IMR-90 (cell line): ENCODE measurements at regions not wholly inside any gene's neighbourhood (a gene's known extent, or its start where the extent isn't known, plus 50 kb on each side); places are given as distances from the start of the nearest gene placed in this dataset.

Experiments
- ATAC-seq: fragments of 200-7000 bp; cut with Tn5 transposase; 2 replicates; pipeline ENCODE4 v1.9.1; 2020; ENCODE audit warnings: low read depth, mild to moderate bottlenecking, moderate library complexity
- BruUV-seq: library from RNA; stranded (reverse); fragments of 400-500 nt; replicated peaks from 2 replicates; lab custom pipeline; 2021; lab: Mats Ljungman, UMichigan
- CTCF ChIA-PET: fragments of 300-600 bp; formaldehyde crosslinking; extraction: SDS; loops from one replicate; lab custom pipeline; 2021; ENCODE audit warnings: antibody characterized with exemption; lab: Yijun Ruan, JAX
- POLR2A ChIA-PET: fragments of 300-600 bp; sonication (Branson Sonifier 250); formaldehyde crosslinking; loops from one replicate; lab custom pipeline; 2022; ENCODE audit warnings: antibody characterized with exemption; ENCODE audit not compliant: unreplicated experiment; lab: Charles Lee
- DNase-seq: peaks from one replicate; pipeline ENCODE4 v3.0.0; 2013
- H2AFZ ChIP-seq: replicated peaks from 2 replicates; pipeline ENCODE3; 2013; ENCODE audit warnings: low read length, mild to moderate bottlenecking; ENCODE audit not compliant: poor library complexity
- H2AK5ac ChIP-seq: 2 replicates; pipeline ENCODE4 v1.6.1; 2013; ENCODE audit warnings: low read depth, low read length, inconsistent platforms
- H2AK9ac ChIP-seq: replicated peaks from 2 replicates; pipeline ENCODE3; 2013; ENCODE audit warnings: mild to moderate bottlenecking, low read depth, low read length, moderate library complexity; ENCODE audit not compliant: poor library complexity
- H2BK120ac ChIP-seq: 2 replicates; pipeline ENCODE4 v1.6.1; 2013; ENCODE audit warnings: low read depth, low read length, inconsistent platforms
- H2BK15ac ChIP-seq: 3 replicates; pipeline ENCODE4 v1.6.1; 2013; ENCODE audit warnings: low read depth, low read length, inconsistent platforms
- H2BK20ac ChIP-seq: 2 replicates; pipeline ENCODE4 v1.6.1; 2013; ENCODE audit warnings: low read depth, mild to moderate bottlenecking, inconsistent platforms, low read length, moderate library complexity
- H2BK5ac ChIP-seq: 2 replicates; pipeline ENCODE4 v1.6.1; 2013; ENCODE audit warnings: mild to moderate bottlenecking, low read depth, low read length, inconsistent platforms; ENCODE audit not compliant: poor library complexity, severe bottlenecking
- H3K14ac ChIP-seq: replicated peaks from 2 replicates; pipeline ENCODE4 v1.6.1; 2013; ENCODE audit warnings: low read depth, low read length, inconsistent platforms
- H3K18ac ChIP-seq: 2 replicates; pipeline ENCODE4 v1.6.1; 2013; ENCODE audit warnings: low read depth, low read length, control low read depth
- H3K23ac ChIP-seq: 2 replicates; pipeline ENCODE4 v1.6.1; 2013; ENCODE audit warnings: low read depth, low read length, inconsistent platforms
- H3K27ac ChIP-seq: 2 replicates; pipeline ENCODE4 v1.5.1; 2013; ENCODE audit warnings: mild to moderate bottlenecking, control low read depth, low read length; ENCODE audit not compliant: insufficient read depth
- H3K27me3 ChIP-seq: 2 replicates; pipeline ENCODE4 v1.6.1; 2013; ENCODE audit warnings: low read length; ENCODE audit not compliant: control insufficient read depth, insufficient read depth
- H3K36me3 ChIP-seq: 2 replicates; pipeline ENCODE4 v1.6.1; 2013; ENCODE audit warnings: low read length, mixed read lengths; ENCODE audit not compliant: control insufficient read depth, insufficient read depth
- H3K4ac ChIP-seq: 2 replicates; pipeline ENCODE4 v1.6.1; 2013; ENCODE audit warnings: low read depth, low read length, inconsistent platforms
- H3K4me1 ChIP-seq: 2 replicates; pipeline ENCODE4 v1.6.1; 2013; ENCODE audit warnings: low read length, mixed read lengths; ENCODE audit not compliant: control insufficient read depth, insufficient read depth
- H3K4me2 ChIP-seq: 2 replicates; pipeline ENCODE4 v1.6.1; 2013; ENCODE audit warnings: low read depth, mild to moderate bottlenecking, control low read depth, low read length, moderate library complexity
- H3K4me3 ChIP-seq: 2 replicates; pipeline ENCODE4 v1.5.1; 2013; ENCODE audit warnings: low read depth, mild to moderate bottlenecking, control low read depth, low read length, moderate library complexity; ENCODE audit not compliant: insufficient read depth
- H3K56ac ChIP-seq: 2 replicates; pipeline ENCODE4 v1.6.1; 2013; ENCODE audit warnings: low read length, inconsistent platforms; ENCODE audit not compliant: insufficient read depth; ENCODE audit errors: extremely low read depth
- H3K79me1 ChIP-seq, 2 experiments: 2 replicates each; pipeline ENCODE4 v1.6.1; 2013; ENCODE audit warnings: low read length in 2 of 2, inconsistent platforms in 1 of 2, low read depth in 1 of 2
- H3K9ac ChIP-seq: 2 replicates; pipeline ENCODE4 v1.6.1; 2013; ENCODE audit warnings: low read depth, low read length, control low read depth
- H3K9me1 ChIP-seq: 2 replicates; pipeline ENCODE4 v1.6.1; 2013; ENCODE audit warnings: low read length, inconsistent platforms; ENCODE audit not compliant: insufficient read depth
- H3K9me3 ChIP-seq: 2 replicates; pipeline ENCODE4 v1.6.1; 2013; ENCODE audit warnings: low read length; ENCODE audit not compliant: control insufficient read depth, insufficient read depth
- H4K20me1 ChIP-seq: 2 replicates; pipeline ENCODE4 v1.6.1; 2013; ENCODE audit warnings: low read length, inconsistent platforms; ENCODE audit not compliant: insufficient read depth
- H4K5ac ChIP-seq: 2 replicates; pipeline ENCODE4 v1.6.1; 2013; ENCODE audit warnings: mild to moderate bottlenecking, low read depth, low read length, control low read depth
- H4K8ac ChIP-seq, 2 experiments: 2 replicates each; pipeline ENCODE4 v1.6.1; 2013; ENCODE audit warnings: low read depth in 2 of 2, low read length in 2 of 2, control low read depth in 1 of 2, inconsistent platforms in 1 of 2
- H4K91ac ChIP-seq: 2 replicates; pipeline ENCODE4 v1.6.1; 2013; ENCODE audit warnings: low read depth, low read length, inconsistent platforms; ENCODE audit not compliant: insufficient read depth
- ELK1 ChIP-seq: fragments of 150-350 bp; IDR thresholded peaks from 2 replicates; pipeline ENCODE4 v1.6.1; 2016; ENCODE audit warnings: low read depth, mild to moderate bottlenecking, low read length, moderate library complexity, borderline replicate concordance
- RFX5 ChIP-seq: IDR thresholded peaks from 2 replicates; pipeline ENCODE4 v1.8.0; 2012; ENCODE audit warnings: low read depth, mild to moderate bottlenecking, low read length, moderate library complexity
- WGBS, 2 experiments: methylation state at CpG; one replicate each; pipeline versions ENCODE4 v1.1.5 to v1.1.7; 2013; ENCODE audit warnings: missing lambda C conversion rate in 2 of 2; ENCODE audit not compliant: insufficient read length in 1 of 2; ENCODE audit errors: extremely low coverage in 2 of 2; 5-methylcytosine and 5-hydroxymethylcytosine counted together
- dilution Hi-C: fragments of 300-500 bp; cut with HindIII; formaldehyde crosslinking; loops from one replicate; pipeline ENCODE4 v1.14.3; 2018; ENCODE audit warnings: low sequenced_read_pairs; ENCODE audit not compliant: unreplicated experiment
- in situ Hi-C: fragments of 300-500 bp; cut with MboI; formaldehyde crosslinking; loops from 3 replicates; pipeline ENCODE4 v1.14.3; 2019; ENCODE audit warnings: low sequenced_read_pairs, inconsistent platforms, mixed read lengths
- intact Hi-C: fragments of 100-400 bp; cut with micrococcal nuclease; formaldehyde crosslinking; loops from 2 replicates; pipeline ENCODE4 v1.10.0; 2022

GRCh38 chr7:79877874-79878465, 256.7 kb upstream of the GNAI1 start:
- dilution Hi-C loops (no loop called here), in situ Hi-C loops (no loop called here), intact Hi-C loops (no loop called here)
- no peak overlapping the region for H2AK5ac ChIP-seq
- no peak overlapping the region for H3K9ac ChIP-seq
- no TSS peak for BruUV-seq
- H3K14ac ChIP-seq: no peak overlapping the region
- H2BK15ac ChIP-seq: peak overlapping the region; percentile 86; the same call in 1 of the 3 replicates
- 0 out of 2 replicates have a peak overlapping the region, but pooled peaks have one; percentile 81 for H2BK20ac ChIP-seq
- peak; percentile 8 for DNase-seq
- no peak overlapping the region for H3K27ac ChIP-seq
- H3K23ac ChIP-seq: no peak overlapping the region
- H3K4me1 ChIP-seq: peaks cover 5% of the 10 kb centered on the region
- no peak overlapping the region for H3K4me2 ChIP-seq
- no peak overlapping the region for H2AFZ ChIP-seq
- H3K9me3 ChIP-seq: no peaks in the 10 kb centered on the region
- TF ChIP-seq ELK1 (no peak), RFX5 (no peak)
- no peak overlapping the region for H3K56ac ChIP-seq
- peak overlapping the region; percentile 89 for H2BK5ac ChIP-seq
- no peak for ATAC-seq
- H2AK9ac ChIP-seq: no peak overlapping the region
- no CpG with 5 or more reads among the region's 3 CpGs for whole genome bisulfite sequencing, 2 experiments
- no peaks in the 10 kb centered on the region for H4K20me1 ChIP-seq
- no peaks in the 10 kb centered on the region for H3K36me3 ChIP-seq
- ChIA-PET POLR2A (no interaction called here), CTCF (no interaction called here)
- peak overlapping the region; percentile 66; the same call in 1 of the 2 replicates for H2BK120ac ChIP-seq
- no peaks in the 10 kb centered on the region for H3K79me1 ChIP-seq
- H3K4me3 ChIP-seq: no peak overlapping the region
- H3K27me3 ChIP-seq: no peaks in the 10 kb centered on the region
- H4K5ac ChIP-seq: no peak overlapping the region; the same call in 1 of the 2 replicates
- H3K4ac ChIP-seq: no peak overlapping the region; the same call in 1 of the 2 replicates
- H3K9me1 ChIP-seq: no peaks in the 10 kb centered on the region
- H4K8ac ChIP-seq: no peak overlapping the region; a peak in 1 of 4 replicates
- peak overlapping the region; percentile 72; the same call in 1 of the 2 replicates for H4K91ac ChIP-seq
- peak overlapping the region; percentile 9; the same call in 1 of the 2 replicates for H3K18ac ChIP-seq
